ENCODE measurements at regions not wholly inside any gene's neighbourhood (a gene's known extent, or its start where the extent isn't known, plus 50 kb on each side); places are given as distances from the start of the nearest gene placed in this dataset.
"Not testable (repeated sequence)": the region's sequence is repeated elsewhere in the genome, so short reads cannot be mapped to it uniquely, and the experiment has no call there.

DNA sequence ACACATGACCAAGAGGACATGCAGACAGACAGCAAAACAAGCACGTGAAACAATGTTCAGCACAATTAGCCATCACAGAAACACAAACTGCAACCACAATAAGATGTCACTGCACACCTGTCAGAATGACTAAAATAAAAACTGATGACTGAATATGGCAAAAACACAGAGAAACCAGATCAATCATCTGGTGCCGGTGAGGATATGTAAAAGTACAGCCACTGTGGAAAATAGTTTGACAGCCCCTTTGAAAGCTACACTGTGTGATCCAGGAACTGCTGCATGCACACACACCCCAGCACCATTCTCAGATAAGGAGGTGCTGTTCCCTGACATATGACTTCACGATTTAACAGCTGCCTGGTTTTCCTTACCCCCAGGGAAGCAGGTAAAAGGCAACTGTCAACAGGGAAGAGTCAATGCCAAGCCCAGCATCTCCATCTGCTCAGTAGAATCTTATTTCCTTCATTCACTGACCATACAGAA is 238.1 kb upstream of the HSFY2 start:
- H3K4me3 ChIP-seq (ENCODE audit: low read length in 3 of 3) = no peak overlapping the region
- H3K9me3 ChIP-seq (ENCODE audit: control insufficient read depth in 3 of 3, low read length in 3 of 3) = no peaks in the 10 kb centered on the region
- no peak overlapping the region for H3K27ac ChIP-seq (ENCODE audit: low read depth, low read length)
- H3K9ac ChIP-seq (ENCODE audit: low read depth in 1 of 3, low read length in 3 of 3) = no peak overlapping the region
- no peaks in the 10 kb centered on the region for H3K27me3 ChIP-seq (ENCODE audit: control insufficient read depth in 3 of 3, insufficient read depth in 3 of 3, low read length in 3 of 3)
- H3K36me3 ChIP-seq (ENCODE audit: control insufficient read depth in 3 of 3, insufficient read depth in 3 of 3, low read length in 3 of 3) = no peaks in the 10 kb centered on the region
- no peaks in the 10 kb centered on the region for H3K4me1 ChIP-seq (ENCODE audit: control insufficient read depth in 3 of 3, insufficient read depth in 3 of 3, low read length in 3 of 3)

DNA sequence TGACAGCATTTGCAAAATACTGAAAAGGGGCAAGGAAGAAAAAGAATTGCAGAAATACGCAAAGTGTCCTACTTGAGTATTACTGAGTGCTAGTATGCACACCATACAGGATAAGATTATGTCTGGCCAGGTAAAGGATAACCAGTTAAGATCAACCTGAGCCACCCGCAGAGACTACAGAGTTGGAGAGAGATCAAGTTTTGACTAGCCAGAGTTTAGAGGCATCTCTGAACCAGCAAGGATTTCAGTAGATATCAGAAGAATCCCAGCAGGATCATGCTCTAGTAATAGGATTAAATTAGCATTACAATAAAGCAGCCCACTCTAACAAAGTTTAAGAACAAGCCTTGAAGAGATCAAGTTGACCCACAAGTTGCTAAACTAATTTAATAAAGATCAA is 232.7 kb upstream of the HSFY2 start:
- Histone ChIP-seq H3K27ac (ENCODE audit: low read depth, low read length) (no peak overlapping the region), H3K4me3 (ENCODE audit: low read length in 3 of 3) (no peak overlapping the region), H3K36me3 (ENCODE audit: control insufficient read depth in 3 of 3, insufficient read depth in 3 of 3, low read length in 3 of 3) (no peaks in the 10 kb centered on the region), H3K9ac (ENCODE audit: low read depth in 1 of 3, low read length in 3 of 3) (no peak overlapping the region), H3K4me1 (ENCODE audit: control insufficient read depth in 3 of 3, insufficient read depth in 3 of 3, low read length in 3 of 3) (no peaks in the 10 kb centered on the region), H3K27me3 (ENCODE audit: control insufficient read depth in 3 of 3, insufficient read depth in 3 of 3, low read length in 3 of 3) (no peaks in the 10 kb centered on the region), H3K9me3 (ENCODE audit: control insufficient read depth in 3 of 3, low read length in 3 of 3) (no peaks in the 10 kb centered on the region)

GRCh38 chrY:19005579-19005978 is 232.0 kb upstream of the HSFY2 start:
- H3K9ac ChIP-seq (ENCODE audit: low read depth in 1 of 3, low read length in 3 of 3) = no peak overlapping the region
- H3K4me1 ChIP-seq (ENCODE audit: control insufficient read depth in 3 of 3, insufficient read depth in 3 of 3, low read length in 3 of 3) = no peaks in the 10 kb centered on the region
- H3K27me3 ChIP-seq (ENCODE audit: control insufficient read depth in 3 of 3, insufficient read depth in 3 of 3, low read length in 3 of 3) = no peaks in the 10 kb centered on the region
- no peak overlapping the region for H3K27ac ChIP-seq (ENCODE audit: low read depth, low read length)
- H3K4me3 ChIP-seq (ENCODE audit: low read length in 3 of 3) = no peak overlapping the region
- no peaks in the 10 kb centered on the region for H3K9me3 ChIP-seq (ENCODE audit: control insufficient read depth in 3 of 3, low read length in 3 of 3)
- no peaks in the 10 kb centered on the region for H3K36me3 ChIP-seq (ENCODE audit: control insufficient read depth in 3 of 3, insufficient read depth in 3 of 3, low read length in 3 of 3)

DNA sequence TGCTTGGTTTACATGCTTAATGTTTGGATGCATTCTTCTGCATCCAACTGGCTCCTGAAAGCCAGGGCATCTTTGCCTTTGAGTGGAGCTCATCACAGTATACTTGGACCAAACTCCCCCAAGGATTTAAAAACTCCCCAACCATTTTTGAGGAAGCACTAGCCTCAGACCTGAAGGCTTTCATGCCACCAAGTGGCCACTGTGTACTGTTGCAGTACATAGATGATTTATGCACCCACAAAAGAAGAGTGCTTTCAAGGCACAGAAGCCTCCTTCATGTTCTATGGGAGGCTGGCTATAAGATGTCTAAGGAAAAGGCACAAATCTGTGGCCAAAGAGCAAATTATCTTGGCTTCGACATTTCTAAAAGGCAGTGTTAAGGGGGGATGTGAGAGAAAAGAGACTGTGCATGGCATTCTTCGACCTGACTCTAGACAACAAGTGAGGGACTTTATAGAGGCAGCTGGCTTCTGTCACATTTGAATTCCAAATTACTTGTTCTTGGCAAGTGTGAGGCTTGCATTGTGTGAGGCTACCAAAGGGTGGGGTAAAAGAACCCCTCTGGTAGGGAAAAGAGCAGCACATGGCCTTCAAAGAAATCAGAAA is 224.2 kb upstream of the HSFY2 start:
- H3K9ac ChIP-seq (ENCODE audit: low read depth in 1 of 3, low read length in 3 of 3) = no peak overlapping the region
- peaks cover 0 to 5% (median 0%) of the 10 kb centered on the region in 3 donors for H3K4me1 ChIP-seq (ENCODE audit: control insufficient read depth in 3 of 3, insufficient read depth in 3 of 3, low read length in 3 of 3)
- no peaks in the 10 kb centered on the region for H3K9me3 ChIP-seq (ENCODE audit: control insufficient read depth in 3 of 3, low read length in 3 of 3)
- H3K27me3 ChIP-seq (ENCODE audit: control insufficient read depth in 3 of 3, insufficient read depth in 3 of 3, low read length in 3 of 3) = no peaks in the 10 kb centered on the region
- no peak overlapping the region for H3K4me3 ChIP-seq (ENCODE audit: low read length in 3 of 3)
- peaks cover 0 to 2% (median 0%) of the 10 kb centered on the region in 3 donors for H3K36me3 ChIP-seq (ENCODE audit: control insufficient read depth in 3 of 3, insufficient read depth in 3 of 3, low read length in 3 of 3)
- no peak overlapping the region for H3K27ac ChIP-seq (ENCODE audit: low read depth, low read length)

DNA sequence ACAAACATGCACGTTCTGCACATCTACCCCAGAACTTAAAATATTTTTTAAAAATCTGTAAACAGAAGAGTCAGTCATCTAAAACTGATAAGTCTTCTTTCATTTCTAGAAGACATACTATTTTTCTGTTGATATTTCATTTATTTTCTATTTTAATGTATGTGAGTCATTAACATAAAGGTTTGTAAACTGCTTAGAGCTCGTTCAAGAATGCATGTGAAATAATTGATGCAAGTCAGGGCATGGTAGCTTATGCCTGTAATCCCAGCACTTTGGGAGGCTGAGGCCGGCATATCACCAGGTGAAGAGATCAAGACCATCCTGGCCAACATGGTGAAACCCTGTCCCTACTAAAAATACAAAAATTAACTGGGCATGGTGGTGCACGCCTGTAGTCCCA is 219.9 kb upstream of the HSFY2 start:
- H3K4me3 ChIP-seq (ENCODE audit: low read length in 3 of 3) = no peak overlapping the region
- no peaks in the 10 kb centered on the region for H3K27me3 ChIP-seq (ENCODE audit: control insufficient read depth in 3 of 3, insufficient read depth in 3 of 3, low read length in 3 of 3)
- H3K9me3 ChIP-seq (ENCODE audit: control insufficient read depth in 3 of 3, low read length in 3 of 3) = no peaks in the 10 kb centered on the region
- H3K36me3 ChIP-seq (ENCODE audit: control insufficient read depth in 3 of 3, insufficient read depth in 3 of 3, low read length in 3 of 3) = peaks cover 0 to 2% (median 0%) of the 10 kb centered on the region in 3 donors
- peaks cover 0 to 5% (median 0%) of the 10 kb centered on the region in 3 donors for H3K4me1 ChIP-seq (ENCODE audit: control insufficient read depth in 3 of 3, insufficient read depth in 3 of 3, low read length in 3 of 3)
- H3K9ac ChIP-seq (ENCODE audit: low read depth in 1 of 3, low read length in 3 of 3) = no peak overlapping the region
- H3K27ac ChIP-seq (ENCODE audit: low read depth, low read length) = no peak overlapping the region

DNA sequence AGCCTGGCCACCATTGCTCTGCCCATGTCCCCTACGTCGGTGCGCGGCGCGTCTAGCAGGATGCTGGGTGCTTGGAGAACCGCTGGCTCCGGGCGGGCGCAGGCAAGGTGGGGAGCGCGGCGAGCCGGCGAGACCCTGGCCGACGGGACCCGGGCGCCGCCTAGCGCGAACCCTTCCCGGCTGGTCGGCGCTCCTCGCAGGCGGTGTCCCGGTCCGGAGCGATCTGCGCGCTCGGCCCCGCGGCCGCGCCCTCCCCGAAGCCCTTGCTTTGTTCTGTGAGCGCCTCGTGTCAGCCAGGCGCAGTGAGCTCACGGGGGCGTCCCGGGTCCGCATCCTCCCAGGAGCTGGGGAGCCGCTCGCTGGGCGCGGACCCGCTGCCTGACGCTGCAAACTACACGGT is 219.1 kb upstream of the HSFY2 start:
- not testable (repeated sequence) for H3K4me3 ChIP-seq (ENCODE audit: low read length in 3 of 3); H3K27me3 ChIP-seq (ENCODE audit: control insufficient read depth in 3 of 3, insufficient read depth in 3 of 3, low read length in 3 of 3); H3K9ac ChIP-seq (ENCODE audit: low read depth in 1 of 3, low read length in 3 of 3); H3K9me3 ChIP-seq (ENCODE audit: control insufficient read depth in 3 of 3, low read length in 3 of 3); H3K36me3 ChIP-seq (ENCODE audit: control insufficient read depth in 3 of 3, insufficient read depth in 3 of 3, low read length in 3 of 3); H3K4me1 ChIP-seq (ENCODE audit: control insufficient read depth in 3 of 3, insufficient read depth in 3 of 3, low read length in 3 of 3); H3K27ac ChIP-seq (ENCODE audit: low read depth, low read length)

DNA sequence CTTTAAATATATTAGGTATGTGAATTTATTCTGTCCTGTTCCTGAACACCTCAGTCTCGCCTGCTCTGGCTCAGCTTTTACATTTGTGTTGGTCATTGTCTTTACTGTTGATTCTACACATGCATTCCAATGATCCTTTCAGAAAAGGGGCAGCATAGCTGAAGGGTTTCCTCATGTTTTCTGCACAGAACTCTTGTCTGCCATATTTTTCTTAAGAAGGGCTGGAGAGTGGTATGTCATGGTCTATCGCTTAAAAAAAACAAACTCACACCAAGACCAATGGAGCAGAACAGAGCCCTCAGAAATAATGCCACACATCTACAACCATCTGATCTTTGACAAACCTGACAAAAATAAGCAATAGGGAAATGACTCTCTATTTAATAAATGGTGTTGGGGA is 215.8 kb upstream of the HSFY2 start:
- Histone ChIP-seq H3K9me3 (ENCODE audit: control insufficient read depth in 3 of 3, low read length in 3 of 3) (no peaks in the 10 kb centered on the region), H3K36me3 (ENCODE audit: control insufficient read depth in 3 of 3, insufficient read depth in 3 of 3, low read length in 3 of 3) (no peaks in the 10 kb centered on the region), H3K4me1 (ENCODE audit: control insufficient read depth in 3 of 3, insufficient read depth in 3 of 3, low read length in 3 of 3) (peaks cover 0 to 4% (median 0%) of the 10 kb centered on the region in 3 donors), H3K4me3 (ENCODE audit: low read length in 3 of 3) (no peak overlapping the region), H3K9ac (ENCODE audit: low read depth in 1 of 3, low read length in 3 of 3) (no peak overlapping the region), H3K27me3 (ENCODE audit: control insufficient read depth in 3 of 3, insufficient read depth in 3 of 3, low read length in 3 of 3) (no peaks in the 10 kb centered on the region), H3K27ac (ENCODE audit: low read depth, low read length) (no peak overlapping the region)

- Histone ChIP-seq H3K4me3 (ENCODE audit: low read length in 3 of 3) (no peak overlapping the region), H3K9me3 (ENCODE audit: control insufficient read depth in 3 of 3, low read length in 3 of 3) (no peaks in the 10 kb centered on the region), H3K27ac (ENCODE audit: low read depth, low read length) (no peak overlapping the region), H3K36me3 (ENCODE audit: control insufficient read depth in 3 of 3, insufficient read depth in 3 of 3, low read length in 3 of 3) (no peaks in the 10 kb centered on the region), H3K27me3 (ENCODE audit: control insufficient read depth in 3 of 3, insufficient read depth in 3 of 3, low read length in 3 of 3) (no peaks in the 10 kb centered on the region), H3K4me1 (ENCODE audit: control insufficient read depth in 3 of 3, insufficient read depth in 3 of 3, low read length in 3 of 3) (no peaks in the 10 kb centered on the region), H3K9ac (ENCODE audit: low read depth in 1 of 3, low read length in 3 of 3) (no peak overlapping the region)
Measured at GRCh38 chrY:18966001-18966400, 192.5 kb upstream of the HSFY2 start.

DNA sequence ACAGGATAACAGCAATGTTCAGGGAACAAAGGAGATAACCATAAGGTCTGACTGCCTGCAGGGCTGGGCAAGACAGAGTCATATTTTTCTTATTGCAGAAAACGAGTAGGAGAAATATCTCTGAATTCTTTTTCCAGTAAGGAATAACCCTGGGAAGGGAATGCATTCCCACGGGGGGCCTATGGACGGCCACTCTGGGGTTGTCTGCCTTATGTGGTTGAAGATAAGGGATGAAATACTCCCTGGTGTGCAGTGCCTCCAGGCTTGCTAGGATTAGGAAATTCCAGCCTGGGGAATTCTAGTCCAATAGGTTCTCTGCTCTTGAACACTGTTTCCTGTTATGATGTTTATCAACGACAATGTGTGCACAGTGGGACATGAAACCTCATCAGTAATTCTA is 185.3 kb upstream of the HSFY2 start:
- Histone ChIP-seq H3K27ac (ENCODE audit: low read depth, low read length) (no peak overlapping the region), H3K9ac (ENCODE audit: low read depth in 1 of 3, low read length in 3 of 3) (no peak overlapping the region), H3K4me3 (ENCODE audit: low read length in 3 of 3) (no peak overlapping the region), H3K36me3 (ENCODE audit: control insufficient read depth in 3 of 3, insufficient read depth in 3 of 3, low read length in 3 of 3) (no peaks in the 10 kb centered on the region), H3K9me3 (ENCODE audit: control insufficient read depth in 3 of 3, low read length in 3 of 3) (no peaks in the 10 kb centered on the region), H3K4me1 (ENCODE audit: control insufficient read depth in 3 of 3, insufficient read depth in 3 of 3, low read length in 3 of 3) (no peaks in the 10 kb centered on the region), H3K27me3 (ENCODE audit: control insufficient read depth in 3 of 3, insufficient read depth in 3 of 3, low read length in 3 of 3) (no peaks in the 10 kb centered on the region)

- H3K4me1 ChIP-seq (ENCODE audit: control insufficient read depth in 3 of 3, insufficient read depth in 3 of 3, low read length in 3 of 3) = peaks cover 0 to 6% (median 5%) of the 10 kb centered on the region in 3 donors
- H3K27ac ChIP-seq (ENCODE audit: low read depth, low read length) = no peak overlapping the region
- no peaks in the 10 kb centered on the region for H3K36me3 ChIP-seq (ENCODE audit: control insufficient read depth in 3 of 3, insufficient read depth in 3 of 3, low read length in 3 of 3)
- H3K27me3 ChIP-seq (ENCODE audit: control insufficient read depth in 3 of 3, insufficient read depth in 3 of 3, low read length in 3 of 3) = no peaks in the 10 kb centered on the region
- H3K4me3 ChIP-seq (ENCODE audit: low read length in 3 of 3) = no peak overlapping the region
- H3K9me3 ChIP-seq (ENCODE audit: control insufficient read depth in 3 of 3, low read length in 3 of 3) = no peaks in the 10 kb centered on the region
- H3K9ac ChIP-seq (ENCODE audit: low read depth in 1 of 3, low read length in 3 of 3) = no peak overlapping the region
Measured at GRCh38 chrY:18951657-18952435, 178.3 kb upstream of the HSFY2 start.
